HG02610 (cell line): ENCODE measurements at regions not wholly inside any gene's neighbourhood (a gene's known extent, or its start where the extent isn't known, plus 50 kb on each side); places are given as distances from the start of the nearest gene placed in this dataset.
"Not testable (repeated sequence)": the region's sequence is repeated elsewhere in the genome, so short reads cannot be mapped to it uniquely, and the experiment has no call there.

Experiments
- ATAC-seq: cut with Tn5 transposase; IDR thresholded peaks from one replicate; pipeline ENCODE4 v1.9.1; 2021; ENCODE audit warnings: mild to moderate bottlenecking, moderate library complexity; ENCODE audit not compliant: unreplicated experiment

- ATAC-seq = no peak
Measured at GRCh38 chr3:26259176-26259575, 363.4 kb upstream of the LRRC3B start.

- no peak for ATAC-seq
Measured at GRCh38 chr3:26260139-26260538, 362.4 kb upstream of the LRRC3B start.

GRCh38 chr3:26264708-26265107 lies 357.9 kb upstream of the LRRC3B start:
- ATAC-seq = no peak

- no peak for ATAC-seq
Measured at GRCh38 chr3:26271848-26272247, 350.7 kb upstream of the LRRC3B start.

- no peak for ATAC-seq
Measured at GRCh38 chr3:26273196-26273595, 349.4 kb upstream of the LRRC3B start.

GRCh38 chr3:26279091-26279490 lies 343.5 kb upstream of the LRRC3B start:
- no peak for ATAC-seq

- ATAC-seq = no peak
Measured at GRCh38 chr3:26280517-26280916, 342.1 kb upstream of the LRRC3B start.

- ATAC-seq = no peak
Measured at GRCh38 chr3:26281284-26281985, 341.1 kb upstream of the LRRC3B start.

GRCh38 chr3:26284503-26284902 lies 338.1 kb upstream of the LRRC3B start:
- not testable (repeated sequence) for ATAC-seq

- ATAC-seq = no peak
Measured at GRCh38 chr3:26291840-26292239, 330.7 kb upstream of the LRRC3B start.

GRCh38 chr3:26292780-26293179 lies 329.8 kb upstream of the LRRC3B start:
- ATAC-seq = no peak

- no peak for ATAC-seq
Measured at GRCh38 chr3:26293329-26293844, 329.2 kb upstream of the LRRC3B start.

- no peak for ATAC-seq
Measured at GRCh38 chr3:26307192-26307591, 315.4 kb upstream of the LRRC3B start.

GRCh38 chr3:26307787-26308186 lies 314.8 kb upstream of the LRRC3B start:
- no peak for ATAC-seq

GRCh38 chr3:26308454-26308853 lies 314.1 kb upstream of the LRRC3B start:
- no peak for ATAC-seq

GRCh38 chr3:26309536-26309935 lies 313.0 kb upstream of the LRRC3B start:
- not testable (repeated sequence) for ATAC-seq

GRCh38 chr3:26312816-26313215 lies 309.8 kb upstream of the LRRC3B start:
- no peak for ATAC-seq

GRCh38 chr3:26316472-26316871 lies 306.1 kb upstream of the LRRC3B start:
- ATAC-seq = no peak

GRCh38 chr3:26323741-26324140 lies 298.8 kb upstream of the LRRC3B start:
- ATAC-seq = not testable (repeated sequence)

GRCh38 chr3:26340001-26340400 lies 282.6 kb upstream of the LRRC3B start:
- ATAC-seq = no peak

- ATAC-seq = no peak
Measured at GRCh38 chr3:26343647-26344046, 278.9 kb upstream of the LRRC3B start.

- ATAC-seq = no peak
Measured at GRCh38 chr3:26345613-26346012, 277.0 kb upstream of the LRRC3B start.

GRCh38 chr3:26346497-26346896 lies 276.1 kb upstream of the LRRC3B start:
- no peak for ATAC-seq
